ENCODE measurements at regions not wholly inside any gene's neighbourhood (a gene's known extent, or its start where the extent isn't known, plus 50 kb on each side); places are given as distances from the start of the nearest gene placed in this dataset.

GRCh38 chr16:6678586-6678985 lies 654.1 kb upstream of the RBFOX1 start:
- ATAC-seq: no peak
- Histone ChIP-seq H3K27ac (ENCODE audit: low read depth, low read length) (no peak overlapping the region), H3K36me3 (ENCODE audit: control insufficient read depth in 1 of 2, insufficient read depth in 2 of 2, low read length in 2 of 2) (no peaks in the 10 kb centered on the region), H4K20me1 (ENCODE audit: insufficient read depth) (no peaks in the 10 kb centered on the region), H3K9me3 (ENCODE audit: control insufficient read depth in 1 of 2, insufficient read depth in 1 of 2, low read depth in 1 of 2, low read length in 2 of 2) (no peaks in the 10 kb centered on the region), H2AFZ (ENCODE audit: low read depth, low read length, poor library complexity, severe bottlenecking) (no peak overlapping the region), H3K79me2 (ENCODE audit: insufficient read depth, low read length) (no peaks in the 10 kb centered on the region), H3K9me2 (ENCODE audit: insufficient read depth) (no peaks in the 10 kb centered on the region), H3K9ac (ENCODE audit: low read length) (no peak overlapping the region), H3K4me3 (replicated peaks in 1 of 2; ENCODE audit: low read depth in 1 of 2, low read length in 2 of 2) (no peak overlapping the region), H3K4me1 (ENCODE audit: control insufficient read depth in 1 of 2, insufficient read depth in 2 of 2, low read length in 2 of 2) (no peaks in the 10 kb centered on the region), H3K4me2 (ENCODE audit: low read length) (no peak overlapping the region), H3K27me3 (ENCODE audit: insufficient read depth, low read length) (no peaks in the 10 kb centered on the region)
- intact Hi-C loops (cut with micrococcal nuclease): no loop called here
- ChIA-PET RAD21 (ENCODE audit: low non-redundant PET in 1 of 2, low total read pairs in 2 of 2, uncharacterized antibody in 2 of 2, unreplicated experiment in 2 of 2) (no interaction called here), POLR2A (no interaction called here), CTCF (no interaction called here)
- no TSS peak for BruUV-seq (replicated peaks)
- TF ChIP-seq MAX (IDR thresholded peaks at IDR 0.05) (no peak), POLR2A (IDR thresholded peaks at IDR 0.05; ENCODE audit: borderline replicate concordance, extremely low read depth, insufficient read depth, insufficient read length) (no peak), RAD21 (IDR thresholded peaks at IDR 0.05; ENCODE audit: low read depth) (no peak), JUND (IDR thresholded peaks at IDR 0.05) (no peak), FOSL1 (IDR thresholded peaks at IDR 0.05; ENCODE audit: low read depth) (no peak), REST (IDR thresholded peaks at IDR 0.05; ENCODE audit: low read depth) (no peak), EZH2 (IDR thresholded peaks at IDR 0.05) (no peak), CBX3 (IDR thresholded peaks at IDR 0.05; ENCODE audit: low read depth) (no peak), ZFX (IDR thresholded peaks at IDR 0.05) (no peak), SP1 (IDR thresholded peaks at IDR 0.05; ENCODE audit: low read depth) (no peak), CTCF (IDR thresholded peaks at IDR 0.05 in 2 of 3, conservative IDR thresholded peaks at IDR 0.05 in 1 of 3; ENCODE audit: borderline replicate concordance in 1 of 3, insufficient read depth in 1 of 3, low read depth in 2 of 3, low read length in 2 of 3) (no peak), ELF1 (IDR thresholded peaks at IDR 0.05; ENCODE audit: borderline replicate concordance, low read depth) (no peak), YY1 (IDR thresholded peaks at IDR 0.05; ENCODE audit: extremely low read depth, insufficient replicate concordance, low read depth, low read length) (no peak), TCF7L2 (IDR thresholded peaks at IDR 0.05; ENCODE audit: borderline replicate concordance, extremely low read depth, insufficient read depth, insufficient read length) (no peak), EZH2phosphoT487 (IDR thresholded peaks at IDR 0.05; ENCODE audit: borderline replicate concordance) (no peak)
- DNase-seq (ENCODE audit: low read depth, low spot score): no peak
